NT2/D1 (cell line): ENCODE measurements at regions not wholly inside any gene's neighbourhood (a gene's known extent, or its start where the extent isn't known, plus 50 kb on each side); places are given as distances from the start of the nearest gene placed in this dataset.
A peak's percentile ranks its signal among the peaks of the same experiment; 100 is the strongest.

Source experiments
- DNase-seq: peaks from one replicate; pipeline ENCODE4 v3.0.0-alpha.2; 2011; ENCODE audit warnings: low read depth, low spot score
- H3K27me3 ChIP-seq: 2 replicates; pipeline ENCODE4 v1.6.0; 2011; ENCODE audit warnings: mild to moderate bottlenecking; ENCODE audit not compliant: insufficient read length, insufficient read depth
- H3K36me3 ChIP-seq: 2 replicates; pipeline ENCODE4 v1.6.1; 2011; ENCODE audit warnings: mild to moderate bottlenecking, low read length, mixed read lengths; ENCODE audit not compliant: insufficient read depth, insufficient read length
- H3K4me1 ChIP-seq: 2 replicates; pipeline ENCODE4 v1.5.1; 2011; ENCODE audit not compliant: insufficient read depth, insufficient read length
- H3K4me3 ChIP-seq: 2 replicates; pipeline ENCODE4 v1.5.1; 2011; ENCODE audit warnings: low read depth; ENCODE audit not compliant: insufficient read length
- H3K9ac ChIP-seq: 2 replicates; pipeline ENCODE4 v1.6.0; 2011; ENCODE audit warnings: low read depth; ENCODE audit not compliant: insufficient read length
- H3K9me3 ChIP-seq: 2 replicates; pipeline ENCODE4 v1.5.1; 2011; ENCODE audit warnings: mild to moderate bottlenecking, low read length; ENCODE audit not compliant: insufficient read depth
- SUZ12 ChIP-seq: IDR thresholded peaks from 2 replicates; pipeline ENCODE4 v1.6.1; 2011; ENCODE audit not compliant: insufficient read length, insufficient read depth; ENCODE audit errors: extremely low read depth
- YY1 ChIP-seq: IDR thresholded peaks from 2 replicates; pipeline ENCODE4 v1.6.1; 2011; ENCODE audit not compliant: insufficient read length, insufficient read depth
- ZNF274 ChIP-seq: IDR thresholded peaks from 2 replicates; pipeline ENCODE4 v1.6.1; 2011; ENCODE audit warnings: mild to moderate bottlenecking, low read depth, low read length

- no peak for TF ChIP-seq SUZ12
- no peak overlapping the region for H3K4me3 ChIP-seq
These were observed 177.9 kb downstream of the PTH2R start for GRCh38 chr2:208584378-208584985.

GRCh38 chr2:208586516-208586915 lies 179.9 kb downstream of the PTH2R start:
- Histone ChIP-seq H3K4me1 (no peaks in the 10 kb centered on the region), H3K27me3 (no peaks in the 10 kb centered on the region), H3K4me3 (no peak overlapping the region), H3K36me3 (no peaks in the 10 kb centered on the region), H3K9me3 (no peaks in the 10 kb centered on the region), H3K9ac (no peak overlapping the region)
- no peak for DNase-seq
- TF ChIP-seq YY1, result no peak
- no peak for TF ChIP-seq ZNF274
- TF ChIP-seq SUZ12, result no peak

More at GRCh38 chr2:208584378-208584985, 177.9 kb downstream of the PTH2R start:
- no peak for DNase-seq
- H3K4me1 ChIP-seq, result no peaks in the 10 kb centered on the region
- no peaks in the 10 kb centered on the region for H3K36me3 ChIP-seq
- no peak overlapping the region for H3K9ac ChIP-seq
- H3K27me3 ChIP-seq, result no peaks in the 10 kb centered on the region
- no peaks in the 10 kb centered on the region for H3K9me3 ChIP-seq

- no peaks in the 10 kb centered on the region for H3K4me1 ChIP-seq
- TF ChIP-seq ZNF274 (no peak), SUZ12 (no peak), YY1 (no peak)
- no peak overlapping the region for H3K4me3 ChIP-seq
- H3K9ac ChIP-seq, result no peak overlapping the region
- no peaks in the 10 kb centered on the region for H3K36me3 ChIP-seq
- H3K9me3 ChIP-seq, result peaks cover 48% of the 10 kb centered on the region
- H3K27me3 ChIP-seq, result no peaks in the 10 kb centered on the region
- peak; percentile 83 for DNase-seq
These were observed 188.2 kb downstream of the PTH2R start for GRCh38 chr2:208594642-208595385.

- H3K4me1 ChIP-seq, result no peaks in the 10 kb centered on the region
- no peaks in the 10 kb centered on the region for H3K36me3 ChIP-seq
- H3K4me3 ChIP-seq, result no peak overlapping the region
- no peak for TF ChIP-seq ZNF274
- TF ChIP-seq SUZ12, result no peak
- no peak overlapping the region for H3K9ac ChIP-seq
- DNase-seq, result no peak
- H3K9me3 ChIP-seq, result peaks cover 48% of the 10 kb centered on the region
- H3K27me3 ChIP-seq, result no peaks in the 10 kb centered on the region
These were observed 189.0 kb downstream of the PTH2R start for GRCh38 chr2:208595386-208596275.

- Histone ChIP-seq H3K36me3 (no peaks in the 10 kb centered on the region), H3K9ac (no peak overlapping the region), H3K9me3 (no peaks in the 10 kb centered on the region), H3K4me3 (no peak overlapping the region), H3K4me1 (no peaks in the 10 kb centered on the region), H3K27me3 (no peaks in the 10 kb centered on the region)
- TF ChIP-seq YY1 (no peak), SUZ12 (no peak), ZNF274 (no peak)
- no peak for DNase-seq
These were observed 201.1 kb downstream of the PTH2R start for GRCh38 chr2:208607694-208608093.

GRCh38 chr2:208608122-208608835 lies 201.7 kb downstream of the PTH2R start:
- no peak for DNase-seq
- TF ChIP-seq SUZ12 (no peak), YY1 (no peak), ZNF274 (no peak)
- no peaks in the 10 kb centered on the region for H3K9me3 ChIP-seq

More at GRCh38 chr2:208608122-208608835, 201.7 kb downstream of the PTH2R start:
- H3K4me3 ChIP-seq, result no peak overlapping the region
- H3K4me1 ChIP-seq, result no peaks in the 10 kb centered on the region
- no peaks in the 10 kb centered on the region for H3K36me3 ChIP-seq
- H3K27me3 ChIP-seq, result no peaks in the 10 kb centered on the region
- no peak overlapping the region for H3K9ac ChIP-seq
